IMR-90 (cell line): ENCODE measurements at regions not wholly inside any gene's neighbourhood (a gene's known extent, or its start where the extent isn't known, plus 50 kb on each side); places are given as distances from the start of the nearest gene placed in this dataset.
"Not testable (repeated sequence)": the region's sequence is repeated elsewhere in the genome, so short reads cannot be mapped to it uniquely, and the experiment has no call there.

Experiments used
- POLR2A ChIP-seq: IDR thresholded peaks from 2 replicates; pipeline ENCODE4 v1.6.1; 2012; ENCODE audit warnings: mild to moderate bottlenecking, low read depth, low read length
- RFX5 ChIP-seq: IDR thresholded peaks from 2 replicates; pipeline ENCODE4 v1.8.0; 2012; ENCODE audit warnings: low read depth, mild to moderate bottlenecking, low read length, moderate library complexity
- TF ChIP-seq, protein P1 (sequence below): conservative IDR thresholded peaks from 2 replicates; pipeline ENCODE4 v1.5.1; 2012; ENCODE audit warnings: mild to moderate bottlenecking, low read depth, low read length, improper control_type of control experiment

DNA sequence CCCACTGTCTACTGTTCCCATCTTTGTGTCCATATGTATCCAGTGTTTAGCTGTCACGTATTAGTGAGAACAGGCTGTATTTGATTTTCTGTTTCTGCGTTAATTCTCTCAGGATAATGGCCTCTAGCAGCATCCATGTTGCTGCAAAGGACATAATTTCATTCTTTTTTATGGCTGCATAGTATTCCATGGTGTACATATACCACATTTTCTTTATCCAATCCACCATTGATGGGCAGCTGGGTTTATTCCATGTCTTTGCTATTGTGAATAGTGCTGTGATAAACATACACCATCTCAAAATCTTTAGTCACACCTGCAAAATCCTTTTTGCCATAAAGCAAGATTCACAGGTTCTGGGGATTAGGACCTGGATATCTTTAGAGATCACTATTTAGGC lies 334.4 kb upstream of the CLINT1 start:
- not testable (repeated sequence) for TF ChIP-seq POLR2A, RFX5
- TF ChIP-seq, protein P1, sequence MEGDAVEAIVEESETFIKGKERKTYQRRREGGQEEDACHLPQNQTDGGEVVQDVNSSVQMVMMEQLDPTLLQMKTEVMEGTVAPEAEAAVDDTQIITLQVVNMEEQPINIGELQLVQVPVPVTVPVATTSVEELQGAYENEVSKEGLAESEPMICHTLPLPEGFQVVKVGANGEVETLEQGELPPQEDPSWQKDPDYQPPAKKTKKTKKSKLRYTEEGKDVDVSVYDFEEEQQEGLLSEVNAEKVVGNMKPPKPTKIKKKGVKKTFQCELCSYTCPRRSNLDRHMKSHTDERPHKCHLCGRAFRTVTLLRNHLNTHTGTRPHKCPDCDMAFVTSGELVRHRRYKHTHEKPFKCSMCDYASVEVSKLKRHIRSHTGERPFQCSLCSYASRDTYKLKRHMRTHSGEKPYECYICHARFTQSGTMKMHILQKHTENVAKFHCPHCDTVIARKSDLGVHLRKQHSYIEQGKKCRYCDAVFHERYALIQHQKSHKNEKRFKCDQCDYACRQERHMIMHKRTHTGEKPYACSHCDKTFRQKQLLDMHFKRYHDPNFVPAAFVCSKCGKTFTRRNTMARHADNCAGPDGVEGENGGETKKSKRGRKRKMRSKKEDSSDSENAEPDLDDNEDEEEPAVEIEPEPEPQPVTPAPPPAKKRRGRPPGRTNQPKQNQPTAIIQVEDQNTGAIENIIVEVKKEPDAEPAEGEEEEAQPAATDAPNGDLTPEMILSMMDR, result not testable (repeated sequence)
